Tibial artery (tissue), 4 donors: ENCODE measurements at regions not wholly inside any gene's neighbourhood (a gene's known extent, or its start where the extent isn't known, plus 50 kb on each side); places are given as distances from the start of the nearest gene placed in this dataset.
"Not testable (repeated sequence)": the region's sequence is repeated elsewhere in the genome, so short reads cannot be mapped to it uniquely, and the experiment has no call there.

ENCODE experiments used
- DNase-seq, 2 donors: peaks; one replicate each; pipeline ENCODE4 v3.0.0-alpha.2; 2019
- H3K27ac ChIP-seq, 2 donors: fragments of 200-600 bp; sonication (generic) in 1 of 2; 1 replicate in 1 of 2; 2 replicates in 1 of 2; pipeline ENCODE4 v1.5.1; 2018 to 2019; ENCODE audit warnings: mild to moderate bottlenecking in 1 of 2
- H3K27me3 ChIP-seq, 2 donors: fragments of 200-600 bp; sonication (generic) in 1 of 2; one replicate each; pipeline versions ENCODE4 v1.5.1 to v1.6.0; 2016 to 2019
- H3K36me3 ChIP-seq, 3 donors: fragments of 200-600 bp; sonication (generic) in 2 of 3; one replicate each; pipeline ENCODE4 v1.5.1; 2016 to 2019; ENCODE audit warnings: mild to moderate bottlenecking in 2 of 3
- H3K4me1 ChIP-seq, 4 donors: fragments of 200-600 bp; sonication (generic) in 2 of 4; 1 replicate in 3 of 4; 2 replicates in 1 of 4; pipeline ENCODE4 v1.5.1; 2016 to 2019
- H3K4me3 ChIP-seq, 2 donors: fragments of 200-600 bp; sonication (generic) in 1 of 2; 1 replicate in 1 of 2; 2 replicates in 1 of 2; pipeline ENCODE4 v1.5.1; 2018 to 2019; ENCODE audit warnings: mild to moderate bottlenecking in 2 of 2
- H3K9me3 ChIP-seq, 3 donors: fragments of 200-600 bp; sonication (generic) in 1 of 3; one replicate each; pipeline ENCODE4 v1.5.1; 2016 to 2019
- CTCF ChIP-seq, 2 experiments: fragments of 200-600 bp in 1 of 2; fragments of 450-650 bp in 1 of 2; IDR thresholded peaks; one replicate each; pipeline ENCODE4 v1.5.1; 2017 to 2019; ENCODE audit warnings: antibody characterized with exemption in 2 of 2, mild to moderate bottlenecking in 1 of 2, moderate library complexity in 1 of 2
- intact Hi-C: fragments of 100-400 bp; cut with DNase I; formaldehyde crosslinking; loops from one replicate; pipeline ENCODE4 v1.15.0; 2023; ENCODE audit warnings: low total_unique reads

DNA sequence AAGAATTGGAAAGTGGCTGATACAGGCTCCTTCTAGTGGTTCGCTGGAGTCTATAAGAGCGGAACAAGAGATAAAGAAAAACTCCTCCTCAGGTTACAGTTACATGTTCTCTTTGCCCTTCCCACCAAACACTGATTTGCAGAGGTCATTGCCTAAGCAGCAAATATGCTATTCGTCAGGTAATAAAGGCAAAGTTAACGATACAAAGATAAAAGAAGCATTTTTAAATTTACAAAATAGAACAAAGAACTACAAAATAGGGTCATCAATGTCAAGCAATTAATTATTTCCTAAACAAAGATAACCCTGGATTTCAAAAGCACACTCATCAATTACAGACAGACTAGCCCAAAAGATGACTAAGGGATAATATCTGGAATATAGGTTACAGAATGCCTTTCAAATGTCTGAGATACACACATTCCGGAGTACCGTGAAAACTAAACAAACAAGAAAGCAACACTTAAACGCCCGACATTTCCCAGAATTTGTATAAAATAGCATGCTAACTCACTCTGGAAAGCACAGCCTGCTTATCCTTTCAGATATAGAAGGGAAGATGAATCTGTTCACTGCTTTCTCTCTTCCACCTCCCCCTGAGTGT, 186.4 kb downstream of the MREG start:
- peaks cover 0 to 46% (median 13%) of the 10 kb centered on the region in 4 donors for H3K4me1 ChIP-seq
- no peaks in the 10 kb centered on the region for H3K9me3 ChIP-seq
- no peaks in the 10 kb centered on the region for H3K36me3 ChIP-seq
- H3K27ac ChIP-seq, result peak overlapping the region; percentile 34 to 53
- intact Hi-C loops, result no loop called here
- H3K27me3 ChIP-seq, result no peaks in the 10 kb centered on the region
- TF ChIP-seq CTCF (IDR thresholded peaks at IDR 0.05), result no peak
- DNase-seq, result no peak
- H3K4me3 ChIP-seq, result no peak overlapping the region

DNA sequence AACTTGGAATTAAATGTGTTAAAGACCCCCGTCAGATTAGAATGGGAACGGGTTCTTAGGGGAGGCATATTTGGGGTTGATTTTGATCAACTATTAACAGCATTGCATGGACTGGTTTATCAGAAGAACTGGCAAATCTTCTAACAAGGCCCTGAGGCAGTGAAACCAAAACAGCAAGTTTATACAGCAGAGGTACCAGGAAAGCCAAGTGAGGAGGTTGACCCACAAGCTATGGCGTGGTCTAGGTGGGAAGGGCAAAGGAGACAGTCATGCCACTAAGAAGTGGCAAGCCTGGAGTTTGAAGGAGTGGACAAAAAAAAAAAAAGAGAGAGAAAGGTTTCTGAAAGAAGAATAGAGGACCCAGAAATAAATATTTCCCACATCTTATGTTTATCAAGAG, 187.0 kb downstream of the MREG start:
- no peaks in the 10 kb centered on the region for H3K27me3 ChIP-seq
- H3K4me3 ChIP-seq, result no peak overlapping the region
- no peaks in the 10 kb centered on the region for H3K36me3 ChIP-seq
- intact Hi-C loops, result no loop called here
- H3K9me3 ChIP-seq, result peaks cover 0 to 2% (median 0%) of the 10 kb centered on the region in 3 donors
- peak overlapping the region; percentile 34 to 53 for H3K27ac ChIP-seq
- DNase-seq, result no peak
- no peak for TF ChIP-seq CTCF (IDR thresholded peaks at IDR 0.05)
- H3K4me1 ChIP-seq, result peaks cover 0 to 40% (median 8%) of the 10 kb centered on the region in 4 donors

DNA sequence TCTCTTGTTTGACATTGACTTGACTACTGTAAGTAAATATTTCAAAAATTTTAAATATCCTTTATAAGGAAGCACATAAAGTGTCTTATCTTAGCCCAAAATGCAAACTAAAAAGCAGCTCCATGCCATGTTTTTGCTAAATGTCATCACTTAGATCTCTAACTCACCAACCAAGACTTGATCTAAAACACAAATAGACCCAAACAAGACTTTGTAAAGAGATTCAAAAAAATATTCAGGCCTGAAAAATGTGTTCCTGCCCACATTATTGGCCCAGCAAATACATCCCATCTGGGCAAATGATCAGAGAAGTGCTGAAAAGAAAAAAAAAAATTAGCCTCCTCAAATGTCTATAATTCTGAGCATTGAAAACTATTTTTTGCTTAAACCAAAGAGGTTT, 187.6 kb downstream of the MREG start:
- Histone ChIP-seq H3K36me3 (no peaks in the 10 kb centered on the region), H3K9me3 (peaks cover 0 to 9% (median 0%) of the 10 kb centered on the region in 3 donors), H3K4me1 (peaks cover 0 to 33% (median 6%) of the 10 kb centered on the region in 4 donors), H3K27ac (peak overlapping the region; percentile 34 to 53), H3K4me3 (no peak overlapping the region), H3K27me3 (no peaks in the 10 kb centered on the region)
- intact Hi-C loops, result no loop called here
- no peak for DNase-seq
- no peak for TF ChIP-seq CTCF (IDR thresholded peaks at IDR 0.05)

DNA sequence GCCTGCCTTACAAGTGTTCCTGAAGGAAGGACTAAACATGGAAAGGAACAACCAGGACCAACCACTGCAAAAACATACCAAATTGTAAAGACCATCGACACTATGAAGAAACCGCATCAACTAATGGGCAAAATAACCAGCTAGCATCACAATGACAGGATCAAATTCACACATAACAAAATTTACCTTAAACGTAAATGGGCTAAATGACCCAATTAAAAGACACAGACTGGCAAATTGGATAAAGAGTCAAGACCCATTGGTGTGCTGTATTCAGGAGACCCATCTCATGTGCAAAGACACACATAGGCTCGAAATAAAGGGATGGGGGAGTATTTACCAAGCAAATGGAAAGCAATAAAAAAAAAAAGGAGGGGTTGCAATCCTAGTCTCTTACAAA, 192.1 kb downstream of the MREG start:
- DNase-seq, H3K4me3 ChIP-seq, H3K36me3 ChIP-seq, intact Hi-C loops, H3K27me3 ChIP-seq, H3K27ac ChIP-seq, H3K9me3 ChIP-seq: not testable (repeated sequence)
- H3K4me1 ChIP-seq, result peaks cover 0 to 18% (median 2%) of the 10 kb centered on the region in 4 donors

- peaks cover 0 to 16% (median 0%) of the 10 kb centered on the region in 4 donors for H3K4me1 ChIP-seq
- H3K4me3 ChIP-seq, intact Hi-C loops, H3K9me3 ChIP-seq, H3K36me3 ChIP-seq, DNase-seq, H3K27me3 ChIP-seq, H3K27ac ChIP-seq: not testable (repeated sequence)
Observed at GRCh38 chr2:215819713-215820112, 193.6 kb downstream of the MREG start.

- no peaks in the 10 kb centered on the region for H3K27me3 ChIP-seq
- H3K4me3 ChIP-seq, result no peak overlapping the region
- TF ChIP-seq CTCF (IDR thresholded peaks at IDR 0.05), result no peak
- peaks cover 0 to 9% (median 0%) of the 10 kb centered on the region in 3 donors for H3K9me3 ChIP-seq
- no peak overlapping the region for H3K27ac ChIP-seq
- no peaks in the 10 kb centered on the region for H3K36me3 ChIP-seq
- no peak for DNase-seq
- peaks cover 0 to 16% (median 0%) of the 10 kb centered on the region in 4 donors for H3K4me1 ChIP-seq
- intact Hi-C loops, result no loop called here
Observed at GRCh38 chr2:215817046-215817445, 196.3 kb downstream of the MREG start.

GRCh38 chr2:215816424-215816823, 196.9 kb downstream of the MREG start:
- no peak for DNase-seq
- H3K9me3 ChIP-seq, result peaks cover 0 to 7% (median 0%) of the 10 kb centered on the region in 3 donors
- no peak for TF ChIP-seq CTCF (IDR thresholded peaks at IDR 0.05)
- no peak overlapping the region for H3K27ac ChIP-seq
- intact Hi-C loops, result no loop called here
- H3K27me3 ChIP-seq, result no peaks in the 10 kb centered on the region
- no peaks in the 10 kb centered on the region for H3K36me3 ChIP-seq
- H3K4me1 ChIP-seq, result peaks cover 0 to 16% (median 0%) of the 10 kb centered on the region in 4 donors
- no peak overlapping the region for H3K4me3 ChIP-seq
